ENCODE measurements at regions not wholly inside any gene's neighbourhood (a gene's known extent, or its start where the extent isn't known, plus 50 kb on each side); places are given as distances from the start of the nearest gene placed in this dataset.

- H3K4me1 ChIP-seq (ENCODE audit: control extremely low read depth in 1 of 4, control insufficient read depth in 4 of 4, insufficient read depth in 4 of 4, low read length in 3 of 4), result peaks cover 0 to 4% (median 0%) of the 10 kb centered on the region in 4 experiments
- no peak overlapping the region for H3K4me3 ChIP-seq (ENCODE audit: control insufficient read depth in 1 of 7, extremely low read depth in 1 of 7, insufficient read depth in 4 of 7, low read depth in 2 of 7, low read length in 6 of 7)
- 99% methylated on average over 10 of the region's 11 CpGs for WGBS (ENCODE audit: insufficient coverage)
- ChIA-PET CTCF (interaction anchor here (2.0 kb wide), 1 partner anchor 18 kb away, joined by 4 read pairs; no protein-coding TSS in a partner anchor), POLR2A (no interaction called here)
- H3K27ac ChIP-seq (ENCODE audit: insufficient read depth in 1 of 2, low read depth in 1 of 2, low read length in 2 of 2, poor library complexity in 1 of 2, severe bottlenecking in 2 of 2), result no peak overlapping the region
- H3K27me3 ChIP-seq (replicated peaks in 2 of 5; ENCODE audit: control insufficient read depth in 4 of 5, insufficient read depth in 5 of 5, low read length in 4 of 5), result peaks cover 0 to under 1% (median 0%) of the 10 kb centered on the region in 5 experiments
- no peak for DNase-seq
- H3K9me3 ChIP-seq (ENCODE audit: control extremely low read depth in 1 of 5, control insufficient read depth in 4 of 5, insufficient read depth in 2 of 5, low read depth in 1 of 5, low read length in 4 of 5), result no peaks in the 10 kb centered on the region
- no peaks in the 10 kb centered on the region for H3K36me3 ChIP-seq (ENCODE audit: control insufficient read depth in 4 of 4, insufficient read depth in 4 of 4, low read length in 3 of 4)
Measured at GRCh38 chr12:24554612-24555295, 394.1 kb downstream of the BCAT1 start.

GRCh38 chr12:24553259-24553658, 395.6 kb downstream of the BCAT1 start:
- H3K4me3 ChIP-seq (ENCODE audit: control insufficient read depth in 1 of 7, extremely low read depth in 1 of 7, insufficient read depth in 4 of 7, low read depth in 2 of 7, low read length in 6 of 7), result no peak overlapping the region
- no peaks in the 10 kb centered on the region for H3K36me3 ChIP-seq (ENCODE audit: control insufficient read depth in 4 of 4, insufficient read depth in 4 of 4, low read length in 3 of 4)
- no peak overlapping the region for H3K27ac ChIP-seq (ENCODE audit: insufficient read depth in 1 of 2, low read depth in 1 of 2, low read length in 2 of 2, poor library complexity in 1 of 2, severe bottlenecking in 2 of 2)
- ChIA-PET CTCF (interaction anchor here (2.0 kb wide), 1 partner anchor 19 kb away, joined by 4 read pairs; no protein-coding TSS in a partner anchor), POLR2A (no interaction called here)
- H3K4me1 ChIP-seq (ENCODE audit: control extremely low read depth in 1 of 4, control insufficient read depth in 4 of 4, insufficient read depth in 4 of 4, low read length in 3 of 4), result peaks cover 0 to 4% (median 0%) of the 10 kb centered on the region in 4 experiments
- WGBS (ENCODE audit: insufficient coverage), result 93% methylated on average over 3 of the region's 3 CpGs
- H3K9me3 ChIP-seq (ENCODE audit: control extremely low read depth in 1 of 5, control insufficient read depth in 4 of 5, insufficient read depth in 2 of 5, low read depth in 1 of 5, low read length in 4 of 5), result no peaks in the 10 kb centered on the region
- no peaks in the 10 kb centered on the region for H3K27me3 ChIP-seq (replicated peaks in 2 of 5; ENCODE audit: control insufficient read depth in 4 of 5, insufficient read depth in 5 of 5, low read length in 4 of 5)
- no peak for DNase-seq

GRCh38 chr12:24551163-24551786, 397.6 kb downstream of the BCAT1 start:
- ChIA-PET POLR2A (no interaction called here), CTCF (no interaction called here)
- no peaks in the 10 kb centered on the region for H3K27me3 ChIP-seq (replicated peaks in 2 of 5; ENCODE audit: control insufficient read depth in 4 of 5, insufficient read depth in 5 of 5, low read length in 4 of 5)
- H3K36me3 ChIP-seq (ENCODE audit: control insufficient read depth in 4 of 4, insufficient read depth in 4 of 4, low read length in 3 of 4), result no peaks in the 10 kb centered on the region
- no peak overlapping the region for H3K4me3 ChIP-seq (ENCODE audit: control insufficient read depth in 1 of 7, extremely low read depth in 1 of 7, insufficient read depth in 4 of 7, low read depth in 2 of 7, low read length in 6 of 7)
- H3K27ac ChIP-seq (ENCODE audit: insufficient read depth in 1 of 2, low read depth in 1 of 2, low read length in 2 of 2, poor library complexity in 1 of 2, severe bottlenecking in 2 of 2), result no peak overlapping the region
- H3K4me1 ChIP-seq (ENCODE audit: control extremely low read depth in 1 of 4, control insufficient read depth in 4 of 4, insufficient read depth in 4 of 4, low read length in 3 of 4), result peaks cover 0 to 4% (median 0%) of the 10 kb centered on the region in 4 experiments
- no peaks in the 10 kb centered on the region for H3K9me3 ChIP-seq (ENCODE audit: control extremely low read depth in 1 of 5, control insufficient read depth in 4 of 5, insufficient read depth in 2 of 5, low read depth in 1 of 5, low read length in 4 of 5)
- DNase-seq, result no peak
- WGBS (ENCODE audit: insufficient coverage), result 95% methylated on average over 6 of the region's 10 CpGs

GRCh38 chr12:24550609-24551008, 398.3 kb downstream of the BCAT1 start:
- H3K36me3 ChIP-seq (ENCODE audit: control insufficient read depth in 4 of 4, insufficient read depth in 4 of 4, low read length in 3 of 4), result no peaks in the 10 kb centered on the region
- POLR2A ChIA-PET, result no interaction called here
- no CpG with 5 or more reads among the region's 1 CpG for WGBS (ENCODE audit: insufficient coverage)
- H3K27me3 ChIP-seq (replicated peaks in 2 of 5; ENCODE audit: control insufficient read depth in 4 of 5, insufficient read depth in 5 of 5, low read length in 4 of 5), result no peaks in the 10 kb centered on the region
- no peak for DNase-seq
- CTCF ChIA-PET, result no interaction called here
- peaks cover 0 to 1% (median 0%) of the 10 kb centered on the region in 4 experiments for H3K4me1 ChIP-seq (ENCODE audit: control extremely low read depth in 1 of 4, control insufficient read depth in 4 of 4, insufficient read depth in 4 of 4, low read length in 3 of 4)
- H3K27ac ChIP-seq (ENCODE audit: insufficient read depth in 1 of 2, low read depth in 1 of 2, low read length in 2 of 2, poor library complexity in 1 of 2, severe bottlenecking in 2 of 2), result no peak overlapping the region
- H3K4me3 ChIP-seq (ENCODE audit: control insufficient read depth in 1 of 7, extremely low read depth in 1 of 7, insufficient read depth in 4 of 7, low read depth in 2 of 7, low read length in 6 of 7), result no peak overlapping the region
- no peaks in the 10 kb centered on the region for H3K9me3 ChIP-seq (ENCODE audit: control extremely low read depth in 1 of 5, control insufficient read depth in 4 of 5, insufficient read depth in 2 of 5, low read depth in 1 of 5, low read length in 4 of 5)

GRCh38 chr12:24546661-24547060, 402.2 kb downstream of the BCAT1 start:
- no CpG with 5 or more reads among the region's 2 CpGs for WGBS (ENCODE audit: insufficient coverage)
- Histone ChIP-seq H3K27ac (ENCODE audit: insufficient read depth in 1 of 2, low read depth in 1 of 2, low read length in 2 of 2, poor library complexity in 1 of 2, severe bottlenecking in 2 of 2) (no peak overlapping the region), H3K4me1 (ENCODE audit: control extremely low read depth in 1 of 4, control insufficient read depth in 4 of 4, insufficient read depth in 4 of 4, low read length in 3 of 4) (no peaks in the 10 kb centered on the region), H3K36me3 (ENCODE audit: control insufficient read depth in 4 of 4, insufficient read depth in 4 of 4, low read length in 3 of 4) (no peaks in the 10 kb centered on the region), H3K4me3 (ENCODE audit: control insufficient read depth in 1 of 7, extremely low read depth in 1 of 7, insufficient read depth in 4 of 7, low read depth in 2 of 7, low read length in 6 of 7) (no peak overlapping the region), H3K9me3 (ENCODE audit: control extremely low read depth in 1 of 5, control insufficient read depth in 4 of 5, insufficient read depth in 2 of 5, low read depth in 1 of 5, low read length in 4 of 5) (no peaks in the 10 kb centered on the region), H3K27me3 (replicated peaks in 2 of 5; ENCODE audit: control insufficient read depth in 4 of 5, insufficient read depth in 5 of 5, low read length in 4 of 5) (no peaks in the 10 kb centered on the region)
- DNase-seq, result no peak
- CTCF ChIA-PET, result interaction anchor here (3.3 kb wide), 1 partner anchor 12 kb away, joined by 10 read pairs; no protein-coding TSS in a partner anchor
- POLR2A ChIA-PET, result no interaction called here

- Histone ChIP-seq H3K4me3 (ENCODE audit: control insufficient read depth in 1 of 7, extremely low read depth in 1 of 7, insufficient read depth in 4 of 7, low read depth in 2 of 7, low read length in 6 of 7) (no peak overlapping the region), H3K27ac (ENCODE audit: insufficient read depth in 1 of 2, low read depth in 1 of 2, low read length in 2 of 2, poor library complexity in 1 of 2, severe bottlenecking in 2 of 2) (no peak overlapping the region), H3K9me3 (ENCODE audit: control extremely low read depth in 1 of 5, control insufficient read depth in 4 of 5, insufficient read depth in 2 of 5, low read depth in 1 of 5, low read length in 4 of 5) (no peaks in the 10 kb centered on the region), H3K27me3 (replicated peaks in 2 of 5; ENCODE audit: control insufficient read depth in 4 of 5, insufficient read depth in 5 of 5, low read length in 4 of 5) (no peaks in the 10 kb centered on the region), H3K4me1 (ENCODE audit: control extremely low read depth in 1 of 4, control insufficient read depth in 4 of 4, insufficient read depth in 4 of 4, low read length in 3 of 4) (no peaks in the 10 kb centered on the region), H3K36me3 (ENCODE audit: control insufficient read depth in 4 of 4, insufficient read depth in 4 of 4, low read length in 3 of 4) (no peaks in the 10 kb centered on the region)
- 100% methylated on average over 1 of the region's 2 CpGs for WGBS (ENCODE audit: insufficient coverage)
- no peak for DNase-seq
- ChIA-PET POLR2A (no interaction called here), CTCF (interaction anchor here (3.3 kb wide), 1 partner anchor 11 kb away, joined by 10 read pairs; no protein-coding TSS in a partner anchor)
Measured at GRCh38 chr12:24546084-24546483, 402.8 kb downstream of the BCAT1 start.

GRCh38 chr12:24544368-24544767, 404.5 kb downstream of the BCAT1 start:
- H3K27me3 ChIP-seq (replicated peaks in 2 of 5; ENCODE audit: control insufficient read depth in 4 of 5, insufficient read depth in 5 of 5, low read length in 4 of 5), result no peaks in the 10 kb centered on the region
- no peak overlapping the region for H3K4me3 ChIP-seq (ENCODE audit: control insufficient read depth in 1 of 7, extremely low read depth in 1 of 7, insufficient read depth in 4 of 7, low read depth in 2 of 7, low read length in 6 of 7)
- H3K4me1 ChIP-seq (ENCODE audit: control extremely low read depth in 1 of 4, control insufficient read depth in 4 of 4, insufficient read depth in 4 of 4, low read length in 3 of 4), result no peaks in the 10 kb centered on the region
- no peak for DNase-seq
- ChIA-PET CTCF (interaction anchor here (3.3 kb wide), 1 partner anchor 10 kb away, joined by 10 read pairs; no protein-coding TSS in a partner anchor), POLR2A (no interaction called here)
- no peaks in the 10 kb centered on the region for H3K36me3 ChIP-seq (ENCODE audit: control insufficient read depth in 4 of 4, insufficient read depth in 4 of 4, low read length in 3 of 4)
- H3K9me3 ChIP-seq (ENCODE audit: control extremely low read depth in 1 of 5, control insufficient read depth in 4 of 5, insufficient read depth in 2 of 5, low read depth in 1 of 5, low read length in 4 of 5), result no peaks in the 10 kb centered on the region
- no peak overlapping the region for H3K27ac ChIP-seq (ENCODE audit: insufficient read depth in 1 of 2, low read depth in 1 of 2, low read length in 2 of 2, poor library complexity in 1 of 2, severe bottlenecking in 2 of 2)
